HG02938 (cell line): ENCODE measurements at regions not wholly inside any gene's neighbourhood (a gene's known extent, or its start where the extent isn't known, plus 50 kb on each side); places are given as distances from the start of the nearest gene placed in this dataset.

Experiments used
- ATAC-seq: cut with Tn5 transposase; IDR thresholded peaks from one replicate; pipeline ENCODE4 v1.9.1; 2021; ENCODE audit warnings: mild to moderate bottlenecking, moderate library complexity; ENCODE audit not compliant: unreplicated experiment

DNA sequence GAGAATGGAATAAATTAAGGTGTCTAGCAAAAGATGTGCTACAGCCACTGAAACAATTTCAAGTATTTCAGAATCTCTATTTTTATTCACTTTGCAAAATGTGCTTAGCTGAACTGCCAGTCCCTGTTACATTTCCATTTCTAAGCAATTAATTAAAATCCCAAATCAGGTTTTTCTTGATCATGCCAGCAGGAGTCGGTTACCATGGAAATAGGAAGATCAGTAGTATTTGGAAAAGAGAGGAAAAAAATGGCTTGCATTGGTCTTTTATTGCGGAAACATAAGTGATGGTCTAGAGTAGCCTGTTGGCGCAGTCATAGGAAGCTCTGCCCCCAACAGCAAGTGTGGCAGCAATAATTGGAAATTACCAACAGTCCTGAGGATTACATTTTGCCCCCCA is 867.1 kb downstream of the GATA3 start:
- ATAC-seq = no peak

DNA sequence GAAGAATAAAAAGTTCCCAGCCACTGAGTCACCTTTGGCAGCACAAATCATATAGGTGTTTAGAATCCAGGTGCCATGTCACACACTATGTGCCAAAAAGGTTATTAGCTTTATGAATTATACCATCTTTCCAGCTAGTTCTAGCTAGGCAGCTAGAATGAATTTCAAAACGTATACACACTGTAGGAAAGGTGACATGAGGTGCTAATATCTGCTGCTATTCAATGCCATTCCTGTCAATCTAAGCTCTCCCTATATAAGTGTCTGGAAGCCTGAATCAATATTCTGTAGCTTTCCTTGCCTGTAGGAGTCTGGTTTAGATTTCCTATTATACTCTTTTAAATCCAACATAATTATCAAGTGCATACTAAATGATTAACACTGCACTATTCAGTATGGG is 868.6 kb downstream of the GATA3 start:
- no peak for ATAC-seq

DNA sequence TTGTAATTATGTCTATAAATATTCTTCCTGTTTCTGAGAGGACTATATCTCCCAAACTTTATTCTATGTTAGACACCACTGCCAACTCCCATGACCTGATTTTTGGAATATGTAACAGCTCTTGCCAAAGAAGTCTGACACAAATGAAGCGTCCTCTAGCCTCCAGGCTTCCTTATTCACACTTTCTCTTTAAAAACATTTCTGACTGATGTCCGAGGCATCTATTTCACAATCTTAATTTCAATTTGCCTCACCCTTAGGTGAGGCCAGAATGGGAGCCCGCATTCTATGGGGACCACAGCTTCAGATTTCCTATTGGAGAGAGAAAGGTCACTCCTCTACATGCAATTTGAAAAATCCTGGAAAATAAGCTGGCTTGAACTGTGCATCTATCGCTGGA is 873.2 kb downstream of the GATA3 start:
- no peak for ATAC-seq

DNA sequence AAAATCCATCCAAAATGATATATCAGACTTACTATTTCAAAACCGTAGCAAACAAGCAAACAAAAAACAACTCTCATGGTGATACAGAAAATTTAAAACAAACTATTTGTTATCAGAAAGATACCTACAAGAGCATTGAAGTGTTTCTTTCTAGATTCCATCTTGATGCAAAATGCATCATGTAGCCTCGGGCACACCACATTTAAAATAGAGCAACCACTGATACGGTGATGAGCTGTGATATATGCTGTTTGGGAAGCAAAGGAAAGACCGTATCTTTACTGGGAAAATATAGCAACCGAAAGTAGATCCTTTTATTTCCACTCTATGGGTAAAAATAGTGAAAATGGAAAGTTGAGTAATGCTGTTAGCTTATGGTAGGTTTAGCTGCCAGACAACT is 892.0 kb downstream of the GATA3 start:
- no peak for ATAC-seq

DNA sequence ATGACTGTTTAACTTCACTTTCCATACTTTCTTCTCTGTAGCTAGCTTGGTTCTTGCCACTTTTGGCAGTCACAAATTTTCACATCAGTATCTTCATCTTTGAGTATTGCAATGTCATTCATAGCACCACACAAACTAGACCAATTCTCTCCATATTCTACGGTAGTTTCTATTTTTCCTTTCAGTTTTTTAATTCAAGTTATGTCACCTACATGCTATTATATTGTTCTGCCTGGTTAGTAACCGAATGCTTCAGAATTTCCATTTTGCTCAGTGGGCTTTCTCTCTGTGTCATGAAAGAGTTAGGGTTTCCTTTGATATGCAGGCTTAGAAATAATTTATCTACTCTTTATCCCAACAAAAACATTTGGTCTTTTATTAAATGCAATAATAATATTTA is 896.5 kb downstream of the GATA3 start:
- ATAC-seq = no peak

DNA sequence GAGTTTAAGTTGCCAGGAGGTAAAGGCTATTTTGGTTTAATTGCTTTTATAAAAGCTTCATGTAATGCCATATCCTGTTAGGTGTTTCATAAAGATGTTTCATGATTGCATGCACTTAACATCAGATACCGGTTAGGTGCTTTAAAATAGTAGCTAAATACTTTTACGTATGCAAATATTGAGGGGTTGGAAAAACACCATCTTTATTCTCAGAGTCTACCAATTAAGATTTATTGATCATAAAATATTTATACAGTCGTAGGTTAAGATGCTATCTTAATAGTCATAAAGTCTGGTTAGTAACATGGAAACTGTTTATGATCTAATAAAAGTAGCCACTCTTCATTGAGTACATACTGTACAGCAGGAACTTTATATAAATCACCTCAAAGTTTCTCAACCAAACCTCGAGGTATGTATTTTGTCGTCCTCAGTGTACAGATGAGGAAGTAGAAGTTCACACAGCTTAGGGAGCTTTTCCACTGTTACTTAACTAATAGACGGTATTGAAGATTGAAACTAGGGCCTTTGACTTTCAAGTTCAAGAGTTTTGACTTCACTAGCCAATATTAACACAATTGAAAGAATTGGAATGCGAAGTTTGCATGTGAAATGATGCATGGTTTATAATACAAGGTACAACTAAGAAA is 897.1 kb downstream of the GATA3 start:
- ATAC-seq = no peak

DNA sequence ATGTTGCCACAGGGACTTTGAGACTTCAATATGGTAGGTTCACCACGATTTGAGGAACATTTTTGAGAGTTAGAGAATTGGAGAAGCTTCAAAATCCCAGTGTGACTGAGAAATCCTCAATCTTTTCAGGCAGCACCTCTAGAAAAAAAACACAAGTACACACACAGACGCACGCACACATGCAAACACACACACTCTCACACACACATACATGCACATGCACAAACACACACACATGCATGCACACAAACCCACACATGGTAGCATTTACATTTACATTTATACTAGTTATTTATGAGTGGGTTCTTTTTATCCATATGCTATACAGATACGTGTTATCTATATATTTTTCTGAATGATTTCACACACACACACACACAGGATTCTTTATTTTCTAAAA is 901.9 kb downstream of the GATA3 start:
- ATAC-seq = no peak

DNA sequence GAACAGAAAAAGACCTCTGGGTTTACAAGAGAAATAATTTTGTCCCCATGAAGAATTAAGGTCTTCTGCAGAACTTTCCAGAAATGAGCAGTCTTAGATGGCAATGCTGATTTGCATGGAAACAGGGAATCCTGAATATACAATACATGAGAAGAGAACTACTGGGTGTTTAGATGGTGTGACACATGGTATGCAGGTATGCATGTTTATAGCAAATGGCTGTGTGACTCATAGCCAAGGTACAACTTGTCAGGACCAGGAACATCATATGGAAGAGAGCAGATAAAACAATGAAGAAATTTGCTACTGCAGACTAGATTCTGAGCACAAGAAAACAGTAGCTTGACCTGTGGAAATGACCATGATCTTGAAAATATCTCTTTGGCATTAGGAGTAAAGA is 907.8 kb downstream of the GATA3 start:
- ATAC-seq = no peak

DNA sequence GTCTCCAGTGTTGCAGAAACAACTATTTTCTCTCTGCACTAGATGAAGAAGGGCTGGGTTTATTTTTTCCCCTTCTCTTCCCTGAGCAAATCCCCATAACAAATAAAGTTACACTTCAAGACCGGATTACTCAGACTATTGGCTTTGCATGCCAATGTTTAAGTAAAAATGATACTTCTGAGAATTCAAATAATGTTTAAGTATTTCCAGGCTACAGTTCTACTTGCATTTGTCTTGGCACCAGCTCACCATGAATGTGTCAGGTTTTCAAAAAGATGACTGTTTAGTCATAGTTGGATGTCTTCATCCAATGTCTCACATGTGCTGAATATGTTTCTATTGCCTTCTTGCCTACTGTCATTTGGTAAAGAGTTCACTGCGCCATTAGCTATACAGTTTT is 912.6 kb downstream of the GATA3 start:
- no peak for ATAC-seq

DNA sequence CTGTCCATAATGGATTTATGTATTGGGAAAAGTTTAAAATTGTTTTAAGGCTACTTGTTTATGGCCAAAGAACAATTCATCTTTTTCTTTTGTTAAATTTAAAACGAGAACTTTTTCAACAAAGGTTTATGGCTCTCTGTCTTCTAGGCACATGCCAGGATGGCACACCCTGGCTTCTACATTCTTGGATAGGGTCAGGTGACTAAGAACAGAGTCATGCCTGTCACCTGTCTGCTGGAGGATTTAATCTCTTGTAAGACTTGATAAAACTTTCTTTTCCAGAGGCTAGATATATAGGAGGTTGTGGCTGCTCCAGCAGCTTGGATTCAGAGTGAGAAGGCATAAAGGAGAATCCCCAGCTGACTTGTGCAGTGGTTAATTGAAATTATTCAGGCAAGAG is 915.4 kb downstream of the GATA3 start:
- no peak for ATAC-seq

DNA sequence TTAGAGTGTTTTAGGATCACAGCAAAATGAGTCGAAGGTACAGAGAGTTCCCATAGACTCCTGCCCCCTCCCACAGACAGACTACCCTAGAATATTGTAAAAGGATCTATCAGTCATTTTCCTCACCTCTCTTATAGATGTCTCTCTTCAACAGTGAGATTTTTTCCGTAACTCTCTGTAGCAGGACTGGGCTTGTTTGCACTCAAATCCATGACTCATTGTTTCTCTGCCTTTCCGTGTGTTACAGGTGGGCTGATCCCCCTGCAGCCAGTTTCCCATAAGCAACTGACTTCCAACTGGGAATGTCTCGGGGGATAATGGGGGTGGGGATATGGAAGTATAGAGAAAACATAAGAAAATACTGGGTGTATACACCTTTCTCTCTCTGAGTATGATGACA is 921.0 kb downstream of the GATA3 start:
- ATAC-seq = no peak

DNA sequence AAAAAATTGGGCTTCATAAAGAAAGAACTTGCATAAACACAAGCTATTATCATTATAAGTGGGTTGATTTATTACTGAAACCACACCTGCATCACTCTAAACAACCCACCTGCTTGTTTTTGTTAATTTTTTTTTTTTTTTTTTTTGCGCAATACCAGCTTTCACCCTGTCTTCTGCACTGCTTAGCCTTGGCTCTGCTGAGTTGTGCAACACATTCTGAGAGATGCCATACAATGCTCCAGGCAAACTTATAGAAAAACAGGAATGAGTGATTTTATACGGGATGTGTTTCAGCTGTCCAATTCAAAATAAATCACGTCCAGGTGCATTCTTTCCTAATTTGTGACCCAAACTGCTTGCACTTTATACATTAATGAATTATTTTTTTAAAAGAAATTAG is 923.6 kb downstream of the GATA3 start:
- no peak for ATAC-seq

DNA sequence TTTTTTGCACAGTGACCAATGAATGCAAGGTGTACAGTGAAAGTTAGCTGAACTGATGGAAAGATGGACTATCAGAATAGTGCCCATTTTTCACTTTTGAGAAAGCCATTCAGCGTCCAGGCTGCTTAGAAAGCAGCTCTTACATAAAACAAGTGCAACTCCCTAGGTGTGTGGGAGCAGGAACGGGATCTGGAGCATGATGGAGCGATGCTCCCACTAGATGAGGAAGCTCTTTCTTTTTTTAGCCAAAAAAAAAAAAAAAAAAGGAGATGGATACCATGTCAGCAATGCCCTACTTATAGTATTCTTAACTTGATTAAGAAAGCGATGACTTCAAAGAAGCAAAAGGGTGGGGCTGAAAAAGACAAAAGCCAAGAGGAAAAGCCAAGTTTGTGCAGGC is 925.5 kb downstream of the GATA3 start:
- ATAC-seq = no peak

DNA sequence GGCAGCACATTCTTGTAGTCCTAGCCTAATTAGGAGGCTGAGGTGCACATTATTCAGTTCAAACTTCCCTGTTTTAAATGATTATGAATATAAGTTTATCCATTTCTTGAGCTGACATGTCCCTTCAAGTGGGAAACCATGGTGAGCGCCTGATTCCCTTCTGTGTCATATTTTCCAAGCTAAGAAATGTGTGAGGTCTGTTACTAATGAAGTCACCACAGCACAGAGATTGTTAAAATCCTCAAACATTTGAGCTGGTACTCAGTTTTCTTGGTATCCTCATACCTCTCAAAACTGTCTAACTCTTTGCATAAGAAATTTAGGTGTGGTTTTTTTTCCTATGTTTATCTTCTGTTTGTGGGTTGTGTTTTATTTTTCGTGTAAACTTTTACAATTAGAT is 926.8 kb downstream of the GATA3 start:
- no peak for ATAC-seq

DNA sequence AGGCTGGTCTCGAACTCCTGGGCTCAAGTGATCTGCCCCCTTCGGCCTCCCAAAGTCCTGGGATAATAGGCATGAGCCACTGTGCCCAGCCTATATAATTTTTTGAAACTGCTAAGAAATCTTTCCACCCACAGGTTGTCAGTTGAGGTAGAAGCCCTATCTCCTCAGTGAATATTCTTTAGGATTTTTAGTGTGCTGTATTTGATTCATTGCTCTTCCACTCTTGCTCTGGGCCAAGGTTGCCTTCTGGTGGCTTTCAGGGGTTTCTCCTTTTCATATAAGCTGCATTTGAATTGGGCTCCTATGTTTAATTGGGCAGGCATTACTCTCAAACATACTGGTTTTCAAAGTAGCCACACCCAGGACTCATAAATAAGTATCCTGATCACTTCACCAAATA is 931.2 kb downstream of the GATA3 start:
- no peak for ATAC-seq

DNA sequence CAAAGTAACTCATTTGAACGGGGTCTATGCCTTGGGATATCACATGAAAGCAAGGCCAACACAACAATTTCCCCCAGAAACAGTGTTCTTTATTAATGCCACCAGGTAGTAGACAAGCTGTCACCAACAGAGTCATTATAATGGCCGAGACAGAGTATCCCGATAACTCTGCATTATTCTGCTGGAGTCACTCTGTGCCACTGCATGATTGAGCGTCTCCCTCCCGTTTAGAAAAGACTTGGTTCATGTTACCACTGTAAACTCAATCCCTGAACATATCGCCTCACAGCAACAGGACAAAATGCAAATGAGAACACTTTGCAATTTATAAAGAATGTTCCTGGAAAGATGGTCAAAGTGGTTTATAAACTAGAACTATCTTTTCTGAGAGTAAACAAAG is 932.5 kb downstream of the GATA3 start:
- no peak for ATAC-seq

DNA sequence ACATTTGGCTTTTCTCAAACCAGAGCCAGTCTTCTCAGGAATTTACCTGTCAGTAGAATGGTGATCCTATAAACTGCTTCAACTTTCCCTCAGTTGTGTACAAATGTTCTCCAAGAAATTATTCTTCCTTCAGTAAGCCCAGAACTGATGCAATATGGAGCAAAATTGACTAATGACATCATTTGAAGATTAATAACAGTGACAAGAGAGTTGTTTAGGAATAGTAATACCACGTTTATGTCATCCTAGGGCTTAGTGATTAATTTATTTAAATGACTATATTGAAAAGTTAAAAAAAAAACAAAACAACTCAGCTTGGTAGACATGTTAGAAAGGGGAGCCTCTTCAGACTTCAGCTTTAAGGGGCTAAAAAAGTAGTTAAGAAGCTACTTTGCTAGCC is 933.2 kb downstream of the GATA3 start:
- no peak for ATAC-seq

DNA sequence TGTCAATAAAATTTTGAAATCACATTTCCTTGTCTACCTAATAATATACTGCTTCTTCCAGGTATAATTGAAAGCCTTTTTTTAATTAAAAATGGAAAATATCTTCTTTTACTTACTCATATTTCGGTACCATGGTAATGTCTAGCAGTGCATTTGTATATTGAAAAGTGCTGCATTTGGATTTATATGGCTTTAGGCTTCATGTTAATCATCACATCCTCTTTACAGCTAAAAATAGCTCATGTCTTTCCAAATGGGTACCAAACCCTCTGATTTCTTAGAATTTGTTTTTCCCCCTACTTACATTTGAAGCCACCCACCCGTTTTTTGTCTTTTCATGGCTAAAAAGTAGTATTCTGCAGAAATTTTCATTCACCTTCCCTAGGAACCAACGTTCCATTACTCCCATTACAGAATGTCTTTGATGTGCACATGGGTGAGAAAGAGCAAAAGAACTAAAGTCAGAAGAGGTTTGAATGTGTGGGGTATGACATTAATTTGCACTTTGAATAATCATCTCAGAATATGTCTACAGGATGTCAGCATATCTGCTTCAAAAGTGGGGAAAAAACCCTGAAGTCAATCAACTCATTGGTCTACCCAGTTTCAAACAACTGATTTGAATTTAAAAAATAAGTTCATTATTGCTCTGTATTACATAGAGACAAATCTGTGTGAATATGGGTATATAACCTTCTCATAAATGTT is 935.9 kb downstream of the GATA3 start:
- no peak for ATAC-seq

DNA sequence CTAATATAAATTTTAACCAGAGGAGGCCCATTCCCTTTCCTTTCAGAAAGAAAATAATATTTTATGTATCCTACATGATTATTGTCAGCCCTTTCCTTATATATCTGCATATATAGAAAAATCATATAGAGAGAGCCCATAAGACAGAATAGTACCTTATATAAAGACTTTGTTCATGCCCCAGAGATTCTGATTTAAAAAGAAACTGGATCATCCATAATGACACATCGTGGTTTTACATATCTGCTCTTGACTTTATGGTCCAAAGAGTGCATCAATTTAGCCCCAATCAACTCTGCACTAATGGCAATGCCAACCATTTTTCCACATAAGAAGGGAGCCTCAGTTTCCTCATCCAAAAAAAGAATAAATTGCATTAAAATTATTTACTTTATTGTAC is 937.5 kb downstream of the GATA3 start:
- no peak for ATAC-seq

DNA sequence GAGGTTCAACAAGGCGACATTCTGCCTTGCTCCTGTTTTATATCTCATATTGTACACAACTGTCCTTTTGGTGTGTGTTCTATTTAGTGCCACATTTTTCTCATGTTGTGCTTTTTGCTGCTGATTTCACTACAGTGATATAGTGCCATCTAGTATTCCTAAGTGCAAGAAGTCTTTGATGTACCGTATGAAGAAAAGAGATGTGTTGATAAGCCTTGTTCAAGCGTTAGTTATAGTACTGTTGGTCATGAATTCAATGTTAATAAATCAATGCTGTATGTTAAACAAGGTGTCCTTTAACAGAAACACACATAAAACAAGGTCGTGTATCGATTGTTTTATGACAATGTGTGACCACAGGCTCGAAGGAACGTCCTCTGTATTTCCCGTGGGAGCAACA is 939.4 kb downstream of the GATA3 start:
- ATAC-seq = no peak

DNA sequence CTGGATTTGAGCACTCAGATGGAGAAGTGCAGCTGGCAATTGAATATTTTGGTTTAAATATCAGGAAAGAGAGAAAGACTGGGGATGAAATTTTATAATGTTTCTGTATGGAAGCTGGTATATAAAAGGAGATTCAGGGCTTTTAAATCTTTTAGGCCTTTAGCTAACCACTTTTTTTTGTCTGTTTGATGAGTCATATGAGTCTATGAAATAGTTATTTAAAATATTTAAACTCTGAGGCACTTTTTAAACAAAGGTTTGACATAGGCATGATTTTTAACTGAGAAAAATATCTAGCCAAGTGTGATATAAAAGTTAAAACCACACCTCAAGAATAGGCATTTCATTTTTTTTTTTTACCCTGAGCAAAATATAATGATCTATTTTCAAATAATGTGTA is 944.3 kb downstream of the GATA3 start:
- ATAC-seq = no peak

DNA sequence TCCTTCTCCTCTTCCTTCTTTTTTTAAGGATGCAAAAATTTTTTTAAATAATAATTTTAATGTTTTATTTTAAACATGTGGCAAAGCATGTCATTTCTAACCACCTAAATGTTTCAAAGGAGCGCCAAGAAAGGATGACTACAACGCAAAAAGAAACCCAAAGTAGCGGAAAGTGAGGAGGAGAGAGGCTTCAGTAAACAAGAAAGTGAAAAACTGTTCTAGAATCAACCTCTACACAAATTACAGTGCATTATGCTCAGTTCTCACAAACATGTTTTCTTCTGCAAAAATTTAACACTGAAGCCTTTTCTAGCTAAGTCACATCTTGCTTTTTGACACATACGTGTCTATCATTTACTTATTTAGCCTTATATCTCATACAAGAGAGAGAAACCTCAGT is 948.6 kb downstream of the GATA3 start:
- ATAC-seq = no peak

DNA sequence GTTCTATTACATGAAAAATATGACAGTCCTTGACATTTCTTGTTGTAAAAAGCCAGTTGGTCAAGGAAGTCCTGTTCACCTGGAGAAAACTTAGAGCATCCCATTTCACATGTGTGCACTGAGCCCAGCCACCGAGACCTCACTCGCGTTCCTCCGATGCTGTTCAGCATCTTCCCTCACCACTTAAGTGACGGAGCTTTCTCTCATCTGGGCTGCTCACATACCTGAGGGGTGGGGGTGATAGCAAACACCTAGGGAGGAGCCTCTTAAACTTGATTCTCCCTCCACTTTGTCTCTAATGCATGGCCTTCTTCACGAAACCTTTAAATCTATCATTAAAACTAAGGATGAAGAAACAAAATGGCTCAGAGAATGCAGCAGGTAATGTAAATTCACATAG is 950.2 kb downstream of the GATA3 start:
- ATAC-seq = no peak
